ENCODE measurements at regions not wholly inside any gene's neighbourhood (a gene's known extent, or its start where the extent isn't known, plus 50 kb on each side); places are given as distances from the start of the nearest gene placed in this dataset.

GRCh38 chr18:41216341-41217003, 738.6 kb upstream of the PIK3C3 start:
- DNase-seq = no peak

GRCh38 chr18:41207706-41208105, 747.3 kb upstream of the PIK3C3 start:
- DNase-seq = no peak

DNA sequence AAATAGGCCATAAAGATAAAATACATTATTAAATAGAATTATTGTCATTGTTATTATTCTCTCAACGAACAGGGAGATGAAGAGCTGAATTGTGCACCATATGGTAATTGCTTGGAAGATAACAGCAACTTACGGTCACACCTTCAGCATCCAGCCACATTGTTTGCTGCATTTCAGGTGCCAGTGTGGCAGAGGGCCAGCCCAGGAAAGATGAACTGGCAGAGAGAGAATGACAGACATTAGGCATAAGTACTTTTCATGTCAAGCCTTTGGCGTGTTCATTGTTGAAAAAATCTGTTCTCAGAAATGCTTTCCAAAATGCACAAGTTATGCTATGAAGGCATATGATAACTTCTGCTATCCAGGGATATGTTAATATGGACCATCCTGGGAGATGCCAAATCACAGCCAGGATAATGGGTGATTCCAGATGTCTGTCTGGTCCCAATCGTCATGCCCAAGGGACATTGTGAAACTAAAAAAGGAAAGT, 748.6 kb upstream of the PIK3C3 start:
- DNase-seq = no peak

GRCh38 chr18:41199212-41199611, 755.8 kb upstream of the PIK3C3 start:
- no peak for DNase-seq

- DNase-seq = no peak
These were observed 757.1 kb upstream of the PIK3C3 start for GRCh38 chr18:41197967-41198366.

- DNase-seq = no peak
These were observed 784.7 kb upstream of the PIK3C3 start for GRCh38 chr18:41170346-41170745.

- DNase-seq = no peak
These were observed 789.4 kb upstream of the PIK3C3 start for GRCh38 chr18:41165625-41166024.

DNA sequence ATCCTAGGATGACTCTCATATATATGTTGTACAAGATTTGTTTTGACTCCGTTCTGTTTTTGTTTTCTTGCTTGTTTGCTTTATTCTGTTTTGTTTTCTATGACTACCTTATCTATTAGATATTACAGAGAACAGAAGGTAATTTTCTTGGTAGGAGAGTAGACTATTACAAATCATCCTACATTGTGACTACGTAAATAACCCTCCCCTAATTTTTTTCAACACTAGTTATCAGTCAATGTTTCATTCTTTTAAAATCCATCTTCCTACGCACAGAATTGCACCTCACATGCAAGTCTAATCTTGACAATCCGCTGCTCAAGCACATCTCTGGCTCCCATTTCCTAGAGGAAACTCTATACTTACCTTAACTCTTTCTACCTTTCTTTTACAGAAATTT, 792.3 kb upstream of the PIK3C3 start:
- DNase-seq = no peak

- no peak for DNase-seq
These were observed 792.8 kb upstream of the PIK3C3 start for GRCh38 chr18:41162191-41162590.

DNA sequence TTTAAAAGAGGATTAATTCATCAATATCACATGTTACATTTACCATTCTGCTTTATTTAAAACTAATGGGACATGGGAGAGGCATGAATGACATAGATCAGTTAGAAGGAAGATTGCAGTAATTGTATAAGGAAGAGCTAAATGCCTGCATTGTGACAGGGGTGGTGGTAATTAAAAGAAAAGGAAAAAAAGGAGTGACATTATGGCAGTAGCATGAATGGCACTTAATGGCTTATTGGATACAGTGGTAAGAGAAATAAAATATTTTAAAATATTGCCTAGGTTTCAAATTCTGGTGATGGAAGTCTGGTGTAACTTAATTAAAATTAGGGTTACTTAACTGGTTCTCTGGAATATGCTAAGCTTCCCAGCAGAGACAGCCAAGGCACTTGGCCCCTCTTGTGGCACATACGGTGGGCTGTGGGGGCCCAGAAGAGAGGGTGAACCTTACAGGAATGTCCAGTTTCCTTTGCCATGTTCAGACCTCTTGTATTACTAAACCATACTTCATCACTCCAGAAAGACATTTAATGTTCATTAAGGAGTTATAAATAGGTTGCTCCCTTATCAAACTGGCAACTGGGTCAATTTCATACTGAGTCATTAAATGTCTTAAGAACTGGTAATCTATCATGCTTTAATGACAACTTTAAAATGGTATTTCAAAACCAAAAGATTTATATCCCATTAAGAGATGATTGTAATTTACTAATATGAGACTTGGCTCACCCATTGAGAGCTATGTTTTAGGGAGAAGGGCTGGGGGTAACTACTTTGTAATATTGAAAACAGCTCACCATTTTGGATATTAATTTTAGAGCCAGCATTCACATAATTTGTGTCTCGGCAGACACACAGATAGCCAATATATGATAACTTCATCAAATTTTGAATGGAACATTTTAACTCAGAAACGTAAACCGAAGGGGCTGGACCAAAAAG, 798.9 kb upstream of the PIK3C3 start:
- no peak for DNase-seq

- DNase-seq = no peak
These were observed 800.0 kb upstream of the PIK3C3 start for GRCh38 chr18:41155025-41155424.

DNA sequence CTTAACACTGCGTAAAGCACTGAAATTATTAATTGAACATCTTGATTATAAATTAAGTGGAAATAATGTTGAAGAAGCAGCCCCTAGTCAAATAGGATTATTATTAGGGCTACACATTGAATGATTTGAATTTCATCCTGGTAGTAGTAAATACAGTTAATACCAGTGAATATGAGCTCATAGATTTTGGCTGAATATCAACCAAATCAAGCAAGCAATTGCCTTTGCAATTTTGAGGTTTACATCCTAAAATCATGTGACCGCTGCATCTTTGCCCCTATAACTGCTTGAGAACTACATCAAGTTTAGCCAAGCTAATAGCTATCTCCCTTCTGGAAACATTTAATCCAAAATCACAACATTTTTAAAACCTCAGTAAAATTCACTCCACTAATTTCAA, 801.2 kb upstream of the PIK3C3 start:
- DNase-seq = no peak

GRCh38 chr18:41150316-41150715, 804.7 kb upstream of the PIK3C3 start:
- DNase-seq = no peak

DNA sequence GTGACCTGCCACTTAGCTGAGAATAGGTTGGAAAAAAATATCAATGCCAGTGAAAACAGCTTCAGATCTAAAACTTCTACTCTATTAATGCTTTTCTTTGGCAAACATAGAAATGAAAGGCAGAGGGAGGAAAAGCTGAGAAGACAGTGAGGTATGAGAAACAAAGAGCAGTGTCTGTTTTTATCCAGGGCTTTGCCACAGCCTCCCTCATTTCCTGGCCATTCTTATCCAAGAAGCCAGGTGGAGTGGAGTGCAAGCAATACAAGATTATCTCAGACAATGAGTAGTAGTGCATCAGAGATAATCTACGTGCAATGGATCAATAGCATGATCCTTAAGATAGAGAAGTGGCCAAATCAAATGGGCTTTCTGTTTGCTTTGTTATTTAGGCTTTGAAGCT, 808.7 kb upstream of the PIK3C3 start:
- DNase-seq = no peak

GRCh38 chr18:41145516-41145915, 809.5 kb upstream of the PIK3C3 start:
- DNase-seq = no peak

GRCh38 chr18:41144441-41144840, 810.6 kb upstream of the PIK3C3 start:
- no peak for DNase-seq

DNA sequence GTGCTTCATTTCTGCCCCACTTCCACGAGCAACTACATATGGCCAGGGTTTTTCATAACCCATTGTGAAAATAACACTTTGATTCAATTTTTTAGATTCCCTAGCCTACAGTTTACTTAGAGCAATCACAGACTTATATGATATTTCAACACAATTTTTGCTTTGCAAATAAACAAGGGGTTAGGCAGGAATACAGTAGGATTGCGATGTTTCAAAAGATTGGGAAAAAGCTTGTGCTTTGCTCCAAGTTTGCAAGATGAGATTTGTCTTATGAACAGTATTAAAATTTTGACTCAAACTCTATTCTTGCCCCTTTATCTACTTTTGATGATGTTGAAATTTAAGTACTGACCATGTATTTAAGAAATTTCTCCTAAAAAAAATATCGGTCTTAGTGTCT, 814.5 kb upstream of the PIK3C3 start:
- no peak for DNase-seq

DNA sequence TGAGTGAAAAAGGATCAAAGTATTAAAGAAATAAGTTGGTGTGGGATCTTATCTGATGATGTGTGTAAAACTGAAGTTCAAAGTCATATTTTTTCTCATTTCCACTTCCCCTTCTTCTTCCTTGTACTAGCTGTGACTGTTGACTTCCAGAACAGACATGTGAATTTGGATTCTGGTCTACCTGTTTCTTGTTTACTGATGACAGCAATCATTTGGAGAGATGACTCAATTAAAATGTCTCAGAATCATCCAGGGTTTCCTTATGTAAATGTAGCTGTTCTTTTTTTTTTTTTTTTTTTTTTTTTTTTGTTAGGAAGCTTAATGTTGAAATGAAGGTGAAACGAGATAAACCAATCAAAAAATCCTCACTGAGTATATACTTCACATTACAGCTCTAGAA, 819.9 kb upstream of the PIK3C3 start:
- no peak for DNase-seq

DNA sequence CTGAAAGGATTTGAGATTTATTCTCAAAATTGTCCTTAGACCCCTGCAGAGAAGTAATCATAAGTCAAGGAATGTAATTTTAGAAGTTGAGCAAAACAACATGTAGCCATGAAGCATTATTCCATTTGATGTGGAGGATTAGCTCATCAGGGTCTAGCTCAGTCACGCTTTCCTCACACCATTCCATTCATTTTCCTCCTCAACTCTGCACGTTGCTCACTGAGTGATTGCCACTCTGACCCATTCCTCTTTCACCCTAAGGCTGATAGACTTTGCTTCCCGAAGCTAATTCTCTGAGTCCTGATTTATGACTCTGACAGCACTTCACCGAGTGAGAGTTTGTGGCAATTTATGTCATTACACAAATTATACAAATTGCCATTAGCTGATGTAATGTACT, 820.6 kb upstream of the PIK3C3 start:
- DNase-seq = no peak

GRCh38 chr18:41131050-41131449, 824.0 kb upstream of the PIK3C3 start:
- DNase-seq = no peak

GRCh38 chr18:41128545-41128944, 826.5 kb upstream of the PIK3C3 start:
- no peak for DNase-seq

DNA sequence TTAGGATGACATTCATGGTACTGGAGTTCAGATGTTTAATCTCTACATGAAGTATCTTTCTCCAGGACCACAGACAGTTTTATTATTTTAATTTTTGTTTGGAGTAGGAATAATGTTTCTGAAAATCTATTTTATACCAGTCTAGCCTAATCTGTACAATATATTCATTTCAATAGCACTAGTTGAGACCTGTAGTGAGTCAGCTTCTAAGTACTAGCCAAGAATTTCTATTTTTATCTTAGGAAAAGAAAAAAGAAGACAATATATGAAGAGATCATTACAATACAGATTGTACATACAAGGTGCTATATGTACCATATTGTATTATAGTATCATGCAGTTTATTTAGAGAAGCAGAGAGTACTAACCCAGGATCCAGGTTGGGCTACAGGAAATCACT, 826.9 kb upstream of the PIK3C3 start:
- no peak for DNase-seq

DNA sequence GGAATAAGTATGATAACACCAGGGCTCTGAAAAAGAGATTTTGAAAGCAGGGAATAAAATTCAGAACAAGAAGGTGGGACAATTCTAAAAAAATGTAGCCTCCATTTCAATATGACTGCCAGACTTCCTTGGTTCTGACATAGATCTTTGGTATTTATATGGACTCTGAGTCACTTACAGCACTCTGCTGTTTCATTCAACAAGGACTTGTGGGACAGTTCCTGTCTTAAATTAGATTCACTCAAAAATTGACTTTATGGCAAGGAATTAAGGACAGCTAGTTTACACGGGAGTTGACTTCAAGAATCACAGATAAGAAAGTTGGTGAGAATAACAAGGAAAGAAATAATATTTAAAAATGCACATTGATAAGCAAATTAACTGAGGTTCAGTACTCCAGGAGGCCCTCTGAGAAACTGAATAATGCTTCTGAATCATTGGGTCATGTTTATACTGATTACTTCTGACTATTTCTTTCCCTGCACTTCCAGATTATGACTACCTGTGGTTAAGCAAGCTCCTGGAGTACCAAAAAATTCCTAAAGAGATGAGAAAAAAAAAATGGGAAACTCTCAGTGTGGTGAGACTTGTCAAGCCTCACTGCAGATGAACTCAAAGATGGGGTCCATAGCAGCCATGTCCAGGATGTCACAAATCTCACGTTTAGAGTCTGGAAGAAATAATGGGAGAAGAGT, 828.3 kb upstream of the PIK3C3 start:
- DNase-seq = no peak

Data from activated effector memory CD4-positive, alpha-beta T cell treated with anti-CD3 and anti-CD28 coated beads, Interleukin-2, amount 50 U/mL, for 16 hours (primary cell).